Tibial artery (tissue), 4 donors: ENCODE measurements at regions not wholly inside any gene's neighbourhood (a gene's known extent, or its start where the extent isn't known, plus 50 kb on each side); places are given as distances from the start of the nearest gene placed in this dataset.

ENCODE experiments used
- DNase-seq, 2 donors: peaks; one replicate each; pipeline ENCODE4 v3.0.0-alpha.2; 2019
- H3K27ac ChIP-seq, 2 donors: fragments of 200-600 bp; sonication (generic) in 1 of 2; 1 replicate in 1 of 2; 2 replicates in 1 of 2; pipeline ENCODE4 v1.5.1; 2018 to 2019; ENCODE audit warnings: mild to moderate bottlenecking in 1 of 2
- H3K27me3 ChIP-seq, 2 donors: fragments of 200-600 bp; sonication (generic) in 1 of 2; one replicate each; pipeline versions ENCODE4 v1.5.1 to v1.6.0; 2016 to 2019
- H3K36me3 ChIP-seq, 3 donors: fragments of 200-600 bp; sonication (generic) in 2 of 3; one replicate each; pipeline ENCODE4 v1.5.1; 2016 to 2019; ENCODE audit warnings: mild to moderate bottlenecking in 2 of 3
- H3K4me1 ChIP-seq, 4 donors: fragments of 200-600 bp; sonication (generic) in 2 of 4; 1 replicate in 3 of 4; 2 replicates in 1 of 4; pipeline ENCODE4 v1.5.1; 2016 to 2019
- H3K4me3 ChIP-seq, 2 donors: fragments of 200-600 bp; sonication (generic) in 1 of 2; 1 replicate in 1 of 2; 2 replicates in 1 of 2; pipeline ENCODE4 v1.5.1; 2018 to 2019; ENCODE audit warnings: mild to moderate bottlenecking in 2 of 2
- H3K9me3 ChIP-seq, 3 donors: fragments of 200-600 bp; sonication (generic) in 1 of 3; one replicate each; pipeline ENCODE4 v1.5.1; 2016 to 2019
- intact Hi-C: fragments of 100-400 bp; cut with DNase I; formaldehyde crosslinking; loops from one replicate; pipeline ENCODE4 v1.15.0; 2023; ENCODE audit warnings: low total_unique reads
- TF ChIP-seq, protein P1 (sequence below), 2 experiments: fragments of 200-600 bp in 1 of 2; fragments of 450-650 bp in 1 of 2; IDR thresholded peaks; one replicate each; pipeline ENCODE4 v1.5.1; 2017 to 2019; ENCODE audit warnings: antibody characterized with exemption in 2 of 2, mild to moderate bottlenecking in 1 of 2, moderate library complexity in 1 of 2

GRCh38 chrX:39836802-39837420 lies 260.8 kb downstream of the BCOR start:
- DNase-seq = no peak
- Histone ChIP-seq H3K36me3 (no peaks in the 10 kb centered on the region), H3K27me3 (no peaks in the 10 kb centered on the region), H3K9me3 (no peaks in the 10 kb centered on the region), H3K4me3 (no peak overlapping the region), H3K27ac (no peak overlapping the region), H3K4me1 (peaks cover 0 to 19% (median 5%) of the 10 kb centered on the region in 4 donors)
- intact Hi-C loops = no loop called here
- TF ChIP-seq, protein P1, sequence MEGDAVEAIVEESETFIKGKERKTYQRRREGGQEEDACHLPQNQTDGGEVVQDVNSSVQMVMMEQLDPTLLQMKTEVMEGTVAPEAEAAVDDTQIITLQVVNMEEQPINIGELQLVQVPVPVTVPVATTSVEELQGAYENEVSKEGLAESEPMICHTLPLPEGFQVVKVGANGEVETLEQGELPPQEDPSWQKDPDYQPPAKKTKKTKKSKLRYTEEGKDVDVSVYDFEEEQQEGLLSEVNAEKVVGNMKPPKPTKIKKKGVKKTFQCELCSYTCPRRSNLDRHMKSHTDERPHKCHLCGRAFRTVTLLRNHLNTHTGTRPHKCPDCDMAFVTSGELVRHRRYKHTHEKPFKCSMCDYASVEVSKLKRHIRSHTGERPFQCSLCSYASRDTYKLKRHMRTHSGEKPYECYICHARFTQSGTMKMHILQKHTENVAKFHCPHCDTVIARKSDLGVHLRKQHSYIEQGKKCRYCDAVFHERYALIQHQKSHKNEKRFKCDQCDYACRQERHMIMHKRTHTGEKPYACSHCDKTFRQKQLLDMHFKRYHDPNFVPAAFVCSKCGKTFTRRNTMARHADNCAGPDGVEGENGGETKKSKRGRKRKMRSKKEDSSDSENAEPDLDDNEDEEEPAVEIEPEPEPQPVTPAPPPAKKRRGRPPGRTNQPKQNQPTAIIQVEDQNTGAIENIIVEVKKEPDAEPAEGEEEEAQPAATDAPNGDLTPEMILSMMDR (IDR thresholded peaks at IDR 0.05) = no peak

DNA sequence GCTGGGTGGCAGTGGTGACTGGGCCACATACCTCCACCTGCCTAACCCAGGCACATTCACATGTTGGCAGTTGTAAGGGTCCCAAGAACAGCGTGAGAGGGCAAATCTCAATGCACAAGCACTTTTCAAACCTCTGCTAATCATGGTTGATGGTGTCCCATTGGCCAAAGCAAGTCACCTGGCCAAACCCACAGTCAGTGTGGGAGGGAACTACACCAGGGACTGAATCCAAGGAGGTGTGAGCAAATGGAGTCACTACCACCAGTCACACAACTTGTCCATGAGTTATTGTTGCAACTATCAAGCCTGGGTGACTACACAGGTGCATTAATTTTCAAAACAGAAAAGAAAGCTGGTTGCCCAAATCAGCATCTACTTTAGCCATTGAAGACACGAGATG lies 260.1 kb downstream of the BCOR start:
- no peaks in the 10 kb centered on the region for H3K27me3 ChIP-seq
- H3K27ac ChIP-seq = no peak overlapping the region
- H3K4me3 ChIP-seq = no peak overlapping the region
- no peaks in the 10 kb centered on the region for H3K9me3 ChIP-seq
- TF ChIP-seq, protein P1 (IDR thresholded peaks at IDR 0.05) = no peak
- peaks cover 0 to 22% (median 5%) of the 10 kb centered on the region in 4 donors for H3K4me1 ChIP-seq
- intact Hi-C loops = no loop called here
- H3K36me3 ChIP-seq = no peaks in the 10 kb centered on the region
- no peak for DNase-seq

DNA sequence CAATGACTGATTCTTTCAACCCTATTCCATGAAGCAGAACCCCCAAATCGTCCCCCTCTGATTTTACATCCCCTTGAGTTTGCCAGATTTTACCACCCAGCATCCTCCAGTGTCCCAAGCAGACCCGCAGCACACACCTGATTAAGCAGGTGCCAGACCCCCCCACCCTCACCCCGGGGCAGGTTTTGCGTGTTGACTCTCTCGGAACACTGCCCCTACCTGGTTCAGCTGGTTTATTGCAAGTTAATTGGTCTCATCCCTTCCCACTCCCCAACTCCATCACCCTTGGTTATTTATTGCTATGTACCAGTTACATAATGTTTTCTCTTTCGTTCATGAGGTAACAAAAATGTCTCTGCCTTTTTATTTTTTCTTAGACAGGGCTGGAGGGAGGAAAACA lies 258.4 kb downstream of the BCOR start:
- no peaks in the 10 kb centered on the region for H3K36me3 ChIP-seq
- intact Hi-C loops = no loop called here
- peaks cover 0 to 22% (median 5%) of the 10 kb centered on the region in 4 donors for H3K4me1 ChIP-seq
- H3K9me3 ChIP-seq = no peaks in the 10 kb centered on the region
- DNase-seq = no peak
- TF ChIP-seq, protein P1 (IDR thresholded peaks at IDR 0.05) = no peak
- no peak overlapping the region for H3K27ac ChIP-seq
- no peaks in the 10 kb centered on the region for H3K27me3 ChIP-seq
- H3K4me3 ChIP-seq = no peak overlapping the region

DNA sequence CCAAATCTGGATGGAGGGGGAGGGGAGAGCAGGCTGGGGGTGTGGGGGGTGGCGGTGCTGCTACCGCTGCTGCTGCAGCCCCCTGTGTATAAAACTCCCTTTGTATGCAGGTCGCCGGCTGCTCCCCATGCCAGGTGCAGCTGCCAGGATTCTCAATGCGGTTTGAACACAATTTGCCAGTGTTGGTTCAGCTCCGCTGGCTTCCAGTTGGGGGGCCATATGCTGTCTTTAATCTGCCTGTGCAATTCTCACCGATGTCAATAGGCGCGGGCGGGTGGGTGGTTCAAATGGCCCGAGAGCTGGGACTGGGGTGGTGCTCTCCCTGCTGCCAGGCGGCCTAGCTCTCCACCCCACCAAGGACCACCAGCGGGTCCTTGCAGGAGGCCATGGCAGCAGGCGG lies 257.6 kb downstream of the BCOR start:
- Histone ChIP-seq H3K27ac (peak overlapping the region; percentile 57 to 76), H3K36me3 (no peaks in the 10 kb centered on the region), H3K27me3 (no peaks in the 10 kb centered on the region), H3K9me3 (no peaks in the 10 kb centered on the region), H3K4me3 (no peak overlapping the region), H3K4me1 (peaks cover 0 to 22% (median 5%) of the 10 kb centered on the region in 4 donors)
- TF ChIP-seq, protein P1 (IDR thresholded peaks at IDR 0.05) = no peak
- intact Hi-C loops = no loop called here
- no peak for DNase-seq

- Histone ChIP-seq H3K27me3 (no peaks in the 10 kb centered on the region), H3K36me3 (no peaks in the 10 kb centered on the region), H3K4me1 (peaks cover 0 to 22% (median 5%) of the 10 kb centered on the region in 4 donors), H3K27ac (peak overlapping the region; percentile 57 to 76), H3K9me3 (no peaks in the 10 kb centered on the region), H3K4me3 (no peak overlapping the region)
- TF ChIP-seq, protein P1 (IDR thresholded peaks at IDR 0.05) = no peak
- intact Hi-C loops = no loop called here
- DNase-seq = peak; percentile 26 to 87
Measured at GRCh38 chrX:39840581-39841093, 257.1 kb downstream of the BCOR start.
